OCI-LY7 (cell line): ENCODE measurements at regions not wholly inside any gene's neighbourhood (a gene's known extent, or its start where the extent isn't known, plus 50 kb on each side); places are given as distances from the start of the nearest gene placed in this dataset.
A peak's percentile ranks its signal among the peaks of the same experiment; 100 is the strongest.
"Not testable (repeated sequence)": the region's sequence is repeated elsewhere in the genome, so short reads cannot be mapped to it uniquely, and the experiment has no call there.

Experiments used
- BruUV-seq: library from RNA; stranded (reverse); fragments of 400-500 nt; replicated peaks from 2 replicates; lab custom pipeline; 2021; lab: Mats Ljungman, UMichigan
- CTCF ChIA-PET: fragments of 300-600 bp; sonication (Branson Sonifier 250); formaldehyde crosslinking; loops from one replicate; lab custom pipeline; 2022; ENCODE audit warnings: antibody characterized with exemption; ENCODE audit not compliant: unreplicated experiment; lab: Charles Lee
- POLR2A ChIA-PET: fragments of 300-600 bp; sonication (Branson Sonifier 250); formaldehyde crosslinking; loops from one replicate; lab custom pipeline; 2022; ENCODE audit warnings: antibody characterized with exemption; lab: Charles Lee
- DNase-seq: peaks from one replicate; pipeline ENCODE4 v3.0.0-alpha.2; 2015; ENCODE audit warnings: low spot score
- H2AFZ ChIP-seq: fragments of 200-600 bp; sonication (generic), shearing (Covaris generic); 2 replicates; pipeline ENCODE4 v1.6.1; 2014; ENCODE audit warnings: mild to moderate bottlenecking, antibody characterized with exemption, low read length, moderate library complexity
- H3K27ac ChIP-seq: fragments of 200-600 bp; sonication (generic); 2 replicates; pipeline ENCODE4 v1.5.1; 2014; ENCODE audit warnings: mixed run types, low read depth, mild to moderate bottlenecking, moderate library complexity, low read length, inconsistent platforms; ENCODE audit not compliant: poor library complexity, severe bottlenecking
- H3K36me3 ChIP-seq: fragments of 200-600 bp; sonication (generic); 2 replicates; pipeline ENCODE4 v1.6.1; 2014; ENCODE audit warnings: mild to moderate bottlenecking, antibody characterized with exemption, low read length, moderate library complexity, mixed read lengths; ENCODE audit not compliant: insufficient read depth
- H3K4me1 ChIP-seq: fragments of 200-600 bp; sonication (generic); 2 replicates; pipeline ENCODE4 v1.5.1; 2014; ENCODE audit warnings: mild to moderate bottlenecking, low read length; ENCODE audit not compliant: insufficient read depth, poor library complexity, severe bottlenecking
- H3K4me2 ChIP-seq: fragments of 200-600 bp; sonication (generic); 2 replicates; pipeline ENCODE4 v1.6.1; 2014; ENCODE audit warnings: mild to moderate bottlenecking, low read length
- H3K4me3 ChIP-seq: fragments of 200-600 bp; sonication (generic); 2 replicates; pipeline ENCODE4 v1.5.1; 2014; ENCODE audit warnings: mild to moderate bottlenecking, low read depth, low read length; ENCODE audit not compliant: poor library complexity, severe bottlenecking
- H3K79me2 ChIP-seq: fragments of 200-600 bp; sonication (generic); 2 replicates; pipeline ENCODE4 v1.6.1; 2016; ENCODE audit warnings: low read depth, mild to moderate bottlenecking, low read length, moderate library complexity, mixed read lengths; ENCODE audit not compliant: insufficient read depth
- H3K9me2 ChIP-seq: fragments of 200-600 bp; sonication (generic); 2 replicates; pipeline ENCODE4 v1.6.1; 2016; ENCODE audit warnings: mild to moderate bottlenecking, low read length, mixed read lengths; ENCODE audit not compliant: insufficient read depth
- H3K9me3 ChIP-seq: fragments of 200-600 bp; sonication (generic); 2 replicates; pipeline ENCODE4 v1.6.1; 2014; ENCODE audit warnings: mild to moderate bottlenecking, mixed run types, low read length, mixed read lengths
- H4K20me1 ChIP-seq: fragments of 200-600 bp; sonication (generic); 2 replicates; pipeline ENCODE4 v1.6.1; 2014; ENCODE audit warnings: mild to moderate bottlenecking, antibody characterized with exemption, low read length, moderate library complexity, mixed read lengths; ENCODE audit not compliant: insufficient read depth
- EZH2phosphoT487 ChIP-seq: fragments of 200-600 bp; sonication (generic); IDR thresholded peaks from 2 replicates; pipeline ENCODE4 v1.6.1; 2018; ENCODE audit warnings: low read depth, borderline replicate concordance, mild to moderate bottlenecking, mixed run types, antibody characterized with exemption, low read length, moderate library complexity, mixed read lengths
- intact Hi-C: fragments of 100-400 bp; cut with micrococcal nuclease; formaldehyde crosslinking; loops from one replicate; pipeline ENCODE4 v1.10.0; 2022; ENCODE audit not compliant: unreplicated experiment
- TF ChIP-seq, protein P1 (sequence below): fragments of 200-600 bp; sonication (generic); conservative IDR thresholded peaks from 2 replicates; pipeline ENCODE4 v1.5.1; 2014; ENCODE audit warnings: mild to moderate bottlenecking, antibody characterized with exemption, low read length, moderate library complexity, mixed read lengths

DNA sequence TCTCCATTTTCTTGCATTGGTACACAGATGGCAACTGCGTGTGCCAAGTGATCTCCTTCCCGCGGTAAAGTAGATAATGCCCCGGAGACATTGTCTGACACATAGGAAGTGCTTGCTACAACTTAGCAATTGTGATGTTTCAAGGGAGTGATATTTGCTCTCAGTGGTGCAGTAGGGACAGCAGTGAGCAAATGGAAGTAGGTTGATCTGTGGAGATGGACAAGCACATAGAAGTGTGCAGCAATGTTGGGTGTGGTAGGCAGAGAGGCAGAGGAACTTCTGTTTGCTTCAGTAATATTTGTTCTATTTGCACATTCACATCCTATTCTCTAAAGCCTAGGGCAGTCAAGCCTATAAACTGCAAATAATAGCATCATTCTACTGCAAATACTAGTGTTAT, 846.7 kb upstream of the PRKX start:
- Histone ChIP-seq H3K4me1 (no peaks in the 10 kb centered on the region), H2AFZ (no peak overlapping the region), H4K20me1 (no peaks in the 10 kb centered on the region), H3K9me2 (no peaks in the 10 kb centered on the region), H3K4me3 (no peak overlapping the region), H3K9me3 (no peaks in the 10 kb centered on the region), H3K4me2 (no peak overlapping the region), H3K36me3 (no peaks in the 10 kb centered on the region), H3K79me2 (no peaks in the 10 kb centered on the region), H3K27ac (no peak overlapping the region)
- no peak for DNase-seq
- POLR2A ChIA-PET, result no interaction called here
- no TSS peak for BruUV-seq
- TF ChIP-seq, protein P1, sequence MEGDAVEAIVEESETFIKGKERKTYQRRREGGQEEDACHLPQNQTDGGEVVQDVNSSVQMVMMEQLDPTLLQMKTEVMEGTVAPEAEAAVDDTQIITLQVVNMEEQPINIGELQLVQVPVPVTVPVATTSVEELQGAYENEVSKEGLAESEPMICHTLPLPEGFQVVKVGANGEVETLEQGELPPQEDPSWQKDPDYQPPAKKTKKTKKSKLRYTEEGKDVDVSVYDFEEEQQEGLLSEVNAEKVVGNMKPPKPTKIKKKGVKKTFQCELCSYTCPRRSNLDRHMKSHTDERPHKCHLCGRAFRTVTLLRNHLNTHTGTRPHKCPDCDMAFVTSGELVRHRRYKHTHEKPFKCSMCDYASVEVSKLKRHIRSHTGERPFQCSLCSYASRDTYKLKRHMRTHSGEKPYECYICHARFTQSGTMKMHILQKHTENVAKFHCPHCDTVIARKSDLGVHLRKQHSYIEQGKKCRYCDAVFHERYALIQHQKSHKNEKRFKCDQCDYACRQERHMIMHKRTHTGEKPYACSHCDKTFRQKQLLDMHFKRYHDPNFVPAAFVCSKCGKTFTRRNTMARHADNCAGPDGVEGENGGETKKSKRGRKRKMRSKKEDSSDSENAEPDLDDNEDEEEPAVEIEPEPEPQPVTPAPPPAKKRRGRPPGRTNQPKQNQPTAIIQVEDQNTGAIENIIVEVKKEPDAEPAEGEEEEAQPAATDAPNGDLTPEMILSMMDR, result no peak
- TF ChIP-seq EZH2phosphoT487, result no peak
- intact Hi-C loops, result no loop called here
- CTCF ChIA-PET, result no interaction called here

DNA sequence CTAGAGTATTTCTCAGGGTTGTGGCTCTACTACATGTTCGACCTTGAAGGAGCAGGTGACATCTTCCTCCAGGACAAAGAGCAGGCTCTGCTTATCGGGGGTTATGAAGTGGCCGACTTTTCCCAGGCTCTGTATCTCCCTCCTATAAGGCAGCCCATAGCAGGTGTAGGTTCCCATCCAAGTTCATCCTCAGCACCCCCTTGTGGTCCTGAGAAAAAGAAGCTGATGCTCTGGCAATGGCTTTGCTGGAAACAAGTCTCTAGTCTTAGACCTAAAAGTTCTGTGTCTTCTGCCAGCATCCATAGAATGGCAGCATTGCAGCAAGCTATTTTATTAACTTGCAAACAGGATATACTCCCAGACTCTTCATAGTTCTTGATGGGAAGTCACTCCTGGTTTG, 836.6 kb upstream of the PRKX start:
- H3K9me2 ChIP-seq, result no peaks in the 10 kb centered on the region
- H3K9me3 ChIP-seq, result no peaks in the 10 kb centered on the region
- ChIA-PET POLR2A (no interaction called here), CTCF (no interaction called here)
- H3K27ac ChIP-seq, result no peak overlapping the region
- no peaks in the 10 kb centered on the region for H3K79me2 ChIP-seq
- no peak for TF ChIP-seq EZH2phosphoT487
- TF ChIP-seq, protein P1, result peak; percentile 42
- no peak overlapping the region for H3K4me2 ChIP-seq
- BruUV-seq, result no TSS peak
- H3K36me3 ChIP-seq, result no peaks in the 10 kb centered on the region
- no peaks in the 10 kb centered on the region for H3K4me1 ChIP-seq
- peak; percentile 3 for DNase-seq
- no peak overlapping the region for H2AFZ ChIP-seq
- H3K4me3 ChIP-seq, result no peak overlapping the region
- intact Hi-C loops, result no loop called here
- no peaks in the 10 kb centered on the region for H4K20me1 ChIP-seq

DNA sequence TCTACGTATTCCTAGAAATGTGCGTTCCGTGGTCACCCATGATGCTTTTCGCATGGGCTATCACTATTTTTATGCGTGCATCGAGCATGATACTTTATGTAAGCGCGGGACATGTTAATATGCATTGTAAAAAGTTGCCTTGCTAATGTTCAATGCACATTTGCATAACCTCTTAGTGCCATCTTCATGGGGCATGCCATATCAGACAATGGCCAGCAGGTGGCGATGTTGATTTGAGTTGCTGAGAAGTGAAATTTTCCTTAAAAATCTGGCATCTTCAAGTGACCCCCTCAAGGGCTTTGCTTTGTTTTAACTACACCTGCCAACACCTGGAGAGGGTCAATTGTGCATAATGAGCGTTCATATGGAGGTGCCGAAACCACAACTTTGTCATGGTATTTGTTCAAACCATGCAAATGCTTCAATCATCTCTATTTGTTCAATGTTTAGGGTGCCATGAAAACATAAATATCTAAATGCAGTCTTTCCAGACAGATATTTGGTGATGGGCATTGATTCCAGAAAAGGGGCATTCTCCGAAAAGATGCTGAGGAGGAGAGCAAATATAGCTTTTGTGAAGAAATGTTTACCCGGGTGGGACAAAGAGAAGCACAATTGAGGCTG, 833.9 kb upstream of the PRKX start:
- BruUV-seq, result no TSS peak
- H3K9me3 ChIP-seq, result no peaks in the 10 kb centered on the region
- H3K4me3 ChIP-seq, result no peak overlapping the region
- H3K79me2 ChIP-seq, result no peaks in the 10 kb centered on the region
- DNase-seq, result peak; percentile 46
- H4K20me1 ChIP-seq, result no peaks in the 10 kb centered on the region
- H3K27ac ChIP-seq, result no peak overlapping the region
- H2AFZ ChIP-seq, result no peak overlapping the region
- CTCF ChIA-PET, result no interaction called here
- no peak overlapping the region for H3K4me2 ChIP-seq
- H3K4me1 ChIP-seq, result no peaks in the 10 kb centered on the region
- POLR2A ChIA-PET, result no interaction called here
- no peaks in the 10 kb centered on the region for H3K9me2 ChIP-seq
- intact Hi-C loops, result loop anchor here (2.0 to 5.0 kb wide), 2 partner anchors 565 to 1330 kb away; no protein-coding TSS in a partner anchor
- TF ChIP-seq EZH2phosphoT487, result no peak
- TF ChIP-seq, protein P1, result peak; percentile 81
- no peaks in the 10 kb centered on the region for H3K36me3 ChIP-seq

DNA sequence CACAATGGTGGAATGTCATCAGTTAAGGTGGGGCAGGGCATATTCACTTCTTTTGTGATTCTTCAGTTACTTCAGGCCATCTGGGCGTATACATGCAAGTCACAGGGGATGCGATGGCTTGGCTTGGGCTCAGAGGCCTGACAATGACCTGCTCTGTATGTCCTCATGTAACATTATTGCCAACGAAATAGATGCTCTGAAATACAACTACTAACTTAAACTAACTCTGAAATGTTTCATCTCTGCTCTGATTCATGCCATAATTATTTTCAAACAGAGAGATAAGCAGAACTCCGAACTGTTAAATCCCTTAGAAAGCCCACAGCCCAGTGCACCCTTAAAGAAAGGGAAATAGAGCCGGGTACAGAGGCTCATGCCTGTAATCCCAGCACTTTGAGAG, 832.7 kb upstream of the PRKX start:
- intact Hi-C loops, result loop anchor here (2.0 to 5.0 kb wide), 2 partner anchors 567 to 1331 kb away; no protein-coding TSS in a partner anchor
- H4K20me1 ChIP-seq, H3K9me3 ChIP-seq, H3K27ac ChIP-seq, H3K36me3 ChIP-seq, H3K4me3 ChIP-seq, DNase-seq, H3K4me1 ChIP-seq, H3K4me2 ChIP-seq, H2AFZ ChIP-seq, CTCF ChIA-PET, H3K9me2 ChIP-seq, H3K79me2 ChIP-seq, POLR2A ChIA-PET, BruUV-seq: not testable (repeated sequence)
